ENCODE measurements at regions not wholly inside any gene's neighbourhood (a gene's known extent, or its start where the extent isn't known, plus 50 kb on each side); places are given as distances from the start of the nearest gene placed in this dataset.

GRCh38 chr1:219276049-219276738 is 102.5 kb downstream of the LYPLAL1 start:
- TF ChIP-seq CTCF (IDR thresholded peaks at IDR 0.05) (no peak), POLR2A (IDR thresholded peaks at IDR 0.05) (no peak)
